HG03571 (cell line): ENCODE measurements at regions not wholly inside any gene's neighbourhood (a gene's known extent, or its start where the extent isn't known, plus 50 kb on each side); places are given as distances from the start of the nearest gene placed in this dataset.

Source experiments
- ATAC-seq: cut with Tn5 transposase; IDR thresholded peaks from one replicate; pipeline ENCODE4 v1.9.1; 2021; ENCODE audit not compliant: unreplicated experiment

- ATAC-seq, result no peak
These were observed 331.2 kb downstream of the SLC16A7 start for GRCh38 chr12:59927032-59927431.

DNA sequence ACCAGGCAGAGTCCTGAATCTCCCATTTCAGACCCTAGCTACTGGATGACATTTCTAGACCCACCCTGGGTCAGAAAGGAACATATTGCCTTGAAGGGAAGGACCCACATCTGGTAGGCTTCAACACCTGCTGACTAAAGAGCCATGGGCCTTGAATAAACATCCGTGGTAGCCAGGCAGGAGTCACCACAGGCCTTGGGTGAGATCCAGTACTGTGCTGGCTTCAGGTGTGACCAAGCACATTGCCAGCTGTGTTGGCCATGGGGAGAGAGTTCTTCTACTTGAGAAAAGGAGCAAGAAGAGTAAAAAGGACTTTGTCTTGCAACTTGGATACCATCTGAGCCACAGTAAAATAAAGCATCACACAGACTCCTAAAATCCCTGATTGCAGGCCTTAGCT is 332.6 kb downstream of the SLC16A7 start:
- ATAC-seq, result no peak

GRCh38 chr12:59929110-59929509 is 333.3 kb downstream of the SLC16A7 start:
- no peak for ATAC-seq

GRCh38 chr12:59934486-59934885 is 338.7 kb downstream of the SLC16A7 start:
- no peak for ATAC-seq

DNA sequence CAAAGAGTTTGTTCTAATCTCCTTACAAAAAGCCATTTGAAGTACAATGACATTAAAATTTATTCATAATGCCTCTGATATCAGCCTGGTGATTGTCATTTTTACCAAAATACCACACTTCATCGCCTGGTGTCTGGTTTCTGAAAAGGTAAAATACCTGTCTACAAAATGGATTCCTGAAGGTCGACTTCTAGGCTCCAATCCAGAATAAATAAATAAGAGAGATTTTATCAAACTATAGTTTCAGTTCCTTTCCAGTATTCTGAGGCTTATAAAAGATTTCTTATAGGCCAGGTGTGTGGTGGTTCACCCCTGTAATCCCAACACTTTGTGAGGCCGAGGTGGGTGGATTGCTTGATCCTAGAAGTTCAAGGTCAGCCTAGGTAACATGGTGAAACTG is 340.7 kb downstream of the SLC16A7 start:
- ATAC-seq, result no peak

DNA sequence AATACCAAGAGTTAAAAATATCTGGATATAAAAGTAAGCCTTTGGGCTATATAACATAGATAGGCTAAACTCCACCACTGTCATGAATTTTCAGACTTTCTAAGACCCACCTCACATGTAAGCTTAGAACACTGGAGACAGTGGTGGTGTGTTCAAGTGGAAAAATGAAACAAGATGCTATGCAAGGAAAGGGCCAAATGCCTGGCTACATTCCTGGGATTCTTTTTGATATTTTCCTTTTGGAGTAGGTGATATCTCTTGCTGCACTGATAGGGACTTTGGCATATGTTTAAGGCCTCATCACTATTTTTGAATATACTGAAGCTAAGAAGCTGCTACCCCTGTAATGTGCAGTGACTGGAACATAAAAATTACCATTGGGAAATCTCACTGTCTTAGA is 341.3 kb downstream of the SLC16A7 start:
- ATAC-seq, result no peak

DNA sequence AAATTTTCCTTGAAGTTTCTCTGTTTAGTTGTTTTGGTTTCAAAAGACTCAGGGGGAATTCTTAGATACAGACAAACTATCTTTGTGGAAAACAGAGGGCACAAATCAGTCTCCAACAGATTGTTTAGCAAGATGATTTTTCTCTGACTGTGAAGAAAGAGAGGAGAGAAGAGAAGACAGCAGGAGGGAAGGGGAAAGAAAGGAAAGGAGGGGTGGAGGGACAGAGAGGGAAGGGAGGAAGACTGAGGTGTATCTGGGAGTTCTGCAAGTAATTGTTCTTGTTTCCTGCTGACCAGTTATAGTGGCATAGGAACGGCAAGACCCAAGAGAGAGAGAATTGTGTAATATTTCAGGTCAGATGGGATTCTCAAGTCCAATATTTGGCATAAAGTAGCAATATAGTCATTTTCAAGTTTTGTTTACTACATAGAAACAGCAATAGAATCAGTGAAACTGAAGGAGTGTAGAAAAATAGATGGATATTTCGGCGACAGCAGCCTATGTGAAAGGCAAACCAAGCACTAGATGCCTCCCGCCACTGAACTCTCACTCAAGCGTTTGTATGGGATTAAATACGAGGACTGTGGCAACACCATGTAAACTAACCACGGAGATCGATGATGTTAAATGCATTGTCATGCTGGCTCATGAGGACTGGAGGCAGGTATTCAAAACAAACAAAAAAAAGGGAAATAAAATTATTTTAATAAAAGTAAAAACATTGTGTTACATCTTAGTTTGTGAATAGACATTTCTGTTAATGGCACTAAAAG is 342.5 kb downstream of the SLC16A7 start:
- no peak for ATAC-seq

DNA sequence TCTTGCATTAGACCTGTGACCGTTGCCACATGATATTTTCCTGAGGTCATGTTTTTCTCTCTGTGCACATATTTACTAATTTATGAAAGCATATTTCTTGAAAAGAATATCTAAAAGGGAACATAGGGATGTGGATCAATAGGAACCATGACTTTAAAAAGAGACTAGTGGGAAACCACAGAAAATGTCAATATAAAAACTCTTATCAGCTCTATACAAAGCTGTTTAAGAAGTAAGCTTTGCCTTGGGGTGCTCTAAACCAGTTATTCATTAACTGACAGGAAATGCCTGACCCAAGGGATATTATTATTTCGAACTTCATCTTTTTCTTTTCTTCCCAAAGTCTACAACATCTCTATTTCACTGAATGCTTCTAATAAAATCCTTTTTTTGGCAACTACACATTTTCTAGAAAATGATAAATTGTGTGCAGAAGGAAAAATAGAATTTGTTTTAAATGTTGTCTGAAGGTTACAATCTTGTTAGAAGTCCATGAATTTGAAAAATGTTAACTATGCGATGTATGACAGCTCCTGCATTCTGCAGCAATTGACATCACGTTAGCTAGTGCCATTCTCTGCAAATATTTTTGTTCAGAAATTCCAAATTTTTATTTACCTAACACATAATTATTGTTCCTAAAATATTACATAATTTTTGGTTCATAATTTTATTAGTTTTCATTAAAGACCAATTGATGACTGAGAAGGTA is 345.0 kb downstream of the SLC16A7 start:
- ATAC-seq, result no peak

DNA sequence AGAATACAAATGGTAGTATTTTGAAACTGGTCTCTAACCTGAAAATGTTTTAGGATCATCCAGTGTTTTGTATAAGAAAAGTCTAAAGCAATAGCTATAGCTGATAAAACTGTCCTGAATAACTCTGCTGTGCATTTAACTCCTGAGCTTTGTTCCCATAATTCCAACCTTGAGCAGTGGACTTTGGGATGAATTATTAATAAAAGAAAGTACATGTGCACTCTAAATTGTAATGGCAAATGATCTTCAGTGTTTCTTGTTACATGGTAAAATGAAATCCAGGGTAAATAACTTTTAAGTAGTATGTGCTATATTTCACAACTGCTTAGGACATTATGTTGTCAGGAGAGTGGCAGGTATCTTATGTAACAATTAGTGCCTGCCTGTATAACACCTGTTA is 345.6 kb downstream of the SLC16A7 start:
- ATAC-seq, result no peak

GRCh38 chr12:59944177-59944576 is 348.3 kb downstream of the SLC16A7 start:
- no peak for ATAC-seq

GRCh38 chr12:59946635-59947034 is 350.8 kb downstream of the SLC16A7 start:
- no peak for ATAC-seq

GRCh38 chr12:59963546-59963945 is 367.7 kb downstream of the SLC16A7 start:
- no peak for ATAC-seq

DNA sequence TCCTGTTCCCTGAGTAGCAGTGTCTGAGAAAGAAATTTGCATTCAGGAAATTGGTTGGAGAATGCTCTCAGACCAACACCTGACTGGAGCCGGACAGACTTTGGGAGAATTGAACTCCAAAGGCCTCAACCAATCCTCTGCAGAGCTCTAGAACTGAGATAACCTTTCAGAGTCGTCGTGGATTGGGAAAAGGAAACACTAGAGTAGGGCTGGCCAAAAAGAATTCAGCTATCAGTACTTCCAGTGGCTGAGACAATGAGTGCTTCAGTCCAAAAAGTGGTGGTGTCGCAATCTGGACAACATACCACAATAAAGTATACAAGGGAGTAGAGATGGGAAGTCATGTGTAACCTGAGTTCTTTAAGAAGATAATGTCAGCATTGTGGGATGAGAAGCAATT is 377.1 kb downstream of the SLC16A7 start:
- no peak for ATAC-seq

DNA sequence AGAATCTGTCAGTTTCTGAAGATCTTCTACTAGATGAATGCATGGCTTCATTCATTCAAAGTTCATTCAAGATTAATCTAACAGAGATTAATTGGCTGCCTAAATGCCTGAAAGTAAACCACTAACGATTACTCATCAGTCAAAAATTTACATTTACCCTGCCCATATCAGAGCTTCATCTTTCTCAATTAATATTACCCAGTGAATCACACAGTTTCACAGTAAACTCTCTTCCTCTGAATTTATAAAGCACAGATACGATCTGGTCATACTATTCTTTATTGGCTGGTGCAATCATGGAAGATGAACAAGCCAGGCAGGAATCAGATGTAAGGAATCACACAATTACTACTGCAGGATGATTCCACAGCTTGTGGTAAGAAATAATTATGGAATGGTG is 377.7 kb downstream of the SLC16A7 start:
- ATAC-seq, result no peak

GRCh38 chr12:59977779-59978178 is 381.9 kb downstream of the SLC16A7 start:
- ATAC-seq, result no peak

- ATAC-seq, result no peak
These were observed 384.6 kb downstream of the SLC16A7 start for GRCh38 chr12:59980476-59980875.

DNA sequence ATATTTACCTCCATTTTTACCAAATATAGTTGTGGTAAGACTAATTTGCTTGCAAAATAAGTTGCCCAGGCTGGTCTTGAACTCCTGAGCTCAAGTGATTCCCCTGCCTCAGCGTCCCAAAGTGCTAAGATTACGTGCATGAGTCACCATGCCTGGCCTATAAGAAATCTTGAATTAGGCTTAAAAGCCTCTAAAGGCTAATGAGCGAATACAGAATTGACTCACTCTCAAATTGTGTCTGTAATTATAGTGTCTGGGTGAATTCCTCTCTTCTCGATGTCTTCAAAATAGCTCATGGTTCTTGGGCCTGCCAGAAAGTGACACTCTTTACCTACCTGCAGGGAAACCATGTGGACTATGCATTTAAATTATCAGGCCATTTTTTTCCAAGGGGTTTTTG is 403.5 kb downstream of the SLC16A7 start:
- no peak for ATAC-seq

- no peak for ATAC-seq
These were observed 414.7 kb downstream of the SLC16A7 start for GRCh38 chr12:60010486-60010885.

GRCh38 chr12:60012659-60013058 is 416.8 kb downstream of the SLC16A7 start:
- no peak for ATAC-seq

- no peak for ATAC-seq
These were observed 418.6 kb downstream of the SLC16A7 start for GRCh38 chr12:60014436-60014835.

DNA sequence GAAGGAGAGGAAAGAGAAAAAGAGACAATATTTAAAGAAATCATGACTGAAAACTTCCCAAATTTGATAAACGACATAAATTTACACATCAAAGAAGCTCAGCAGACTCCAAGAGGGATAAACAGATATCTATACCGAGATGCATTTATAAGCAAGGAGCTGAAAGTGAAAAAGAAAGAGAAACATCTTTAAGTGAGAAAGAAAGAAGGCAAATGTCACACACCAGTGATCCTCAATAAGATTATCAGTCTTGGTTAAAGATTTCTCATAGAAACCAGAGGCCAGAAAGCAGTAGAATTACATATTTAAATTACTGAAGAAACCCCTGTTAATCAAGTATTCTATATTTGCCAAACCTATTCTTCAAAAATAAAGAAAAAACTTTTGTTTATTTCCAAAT is 424.2 kb downstream of the SLC16A7 start:
- no peak for ATAC-seq

DNA sequence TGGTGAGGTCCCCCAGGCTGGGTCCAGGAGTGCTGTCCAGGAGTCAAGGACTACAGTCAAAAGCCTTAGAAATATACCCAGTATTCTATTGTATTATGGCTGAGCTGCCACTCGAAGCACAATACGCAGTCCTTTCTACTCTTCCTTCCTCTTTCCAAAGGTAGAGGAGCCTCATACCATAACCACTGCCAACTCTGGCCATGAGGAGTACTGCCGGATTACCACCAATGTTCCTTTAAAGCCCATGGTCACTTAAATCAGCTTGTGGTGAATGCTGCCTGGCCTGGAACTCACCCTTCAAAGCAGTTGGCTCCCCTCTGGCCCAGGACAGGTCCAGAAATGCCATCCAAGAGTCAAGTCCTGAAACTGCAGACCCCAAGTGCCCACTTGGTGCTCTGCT is 425.4 kb downstream of the SLC16A7 start:
- ATAC-seq, result no peak

- ATAC-seq, result no peak
These were observed 431.4 kb downstream of the SLC16A7 start for GRCh38 chr12:60027266-60027665.
